Testis (tissue), 2 donors: ENCODE measurements at regions not wholly inside any gene's neighbourhood (a gene's known extent, or its start where the extent isn't known, plus 50 kb on each side); places are given as distances from the start of the nearest gene placed in this dataset.
"Not testable (repeated sequence)": the region's sequence is repeated elsewhere in the genome, so short reads cannot be mapped to it uniquely, and the experiment has no call there.

Experiments
- DNase-seq: peaks from one replicate; pipeline ENCODE4 v3.0.0-alpha.2; 2019
- H3K27ac ChIP-seq, 2 donors: fragments of 200-600 bp; sonication (generic); one replicate each; pipeline ENCODE4 v1.5.1; 2019
- H3K27me3 ChIP-seq: fragments of 200-600 bp; sonication (generic); one replicate; pipeline ENCODE4 v1.5.1; 2019
- H3K36me3 ChIP-seq: fragments of 200-600 bp; sonication (generic); one replicate; pipeline ENCODE4 v1.5.1; 2017; ENCODE audit warnings: low read depth; ENCODE audit errors: missing control alignments
- H3K4me1 ChIP-seq: fragments of 200-600 bp; sonication (generic); one replicate; pipeline ENCODE4 v1.5.1; 2019
- H3K4me3 ChIP-seq, 2 donors: fragments of 200-600 bp; sonication (generic); one replicate each; pipeline ENCODE4 v1.5.1; 2017 to 2019
- H3K9me3 ChIP-seq: fragments of 200-600 bp; sonication (generic); one replicate; pipeline ENCODE4 v1.5.1; 2017
- WGBS, 2 donors: methylation state at CpG; one replicate each; pipeline ENCODE4 v1.1.5; 2018; 5-methylcytosine and 5-hydroxymethylcytosine counted together
- intact Hi-C: fragments of 100-400 bp; cut with DNase I; formaldehyde crosslinking; loops from one replicate; pipeline ENCODE4 v1.15.1; 2023; ENCODE audit warnings: low total_unique reads

DNA sequence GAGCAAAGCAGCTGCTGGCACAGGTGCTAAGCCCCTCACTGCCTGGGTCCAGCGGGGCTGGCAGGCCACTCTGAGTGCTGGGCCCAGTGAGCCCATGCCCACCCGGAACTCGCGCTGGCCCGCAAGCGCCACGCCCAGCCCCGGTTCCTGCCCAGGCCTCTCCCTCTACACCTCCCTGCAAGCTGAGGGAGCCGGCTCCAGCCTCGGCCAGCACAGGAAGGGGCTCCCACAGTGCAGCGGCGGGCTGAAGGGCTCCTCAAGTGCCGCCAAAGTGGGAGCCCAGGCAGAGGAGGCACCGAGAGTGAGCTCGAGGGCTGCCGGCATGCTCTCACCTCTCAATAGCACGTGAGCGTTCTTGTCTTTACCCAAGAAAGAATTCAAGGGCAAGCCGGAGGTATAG is 219.5 kb upstream of the FRG2C start:
- intact Hi-C loops, H3K4me1 ChIP-seq, H3K9me3 ChIP-seq, H3K27me3 ChIP-seq, H3K4me3 ChIP-seq, H3K27ac ChIP-seq, DNase-seq, H3K36me3 ChIP-seq: not testable (repeated sequence)
- WGBS, 2 donors, result 81 to 87% methylated on average over 10 of the region's 19 CpGs

DNA sequence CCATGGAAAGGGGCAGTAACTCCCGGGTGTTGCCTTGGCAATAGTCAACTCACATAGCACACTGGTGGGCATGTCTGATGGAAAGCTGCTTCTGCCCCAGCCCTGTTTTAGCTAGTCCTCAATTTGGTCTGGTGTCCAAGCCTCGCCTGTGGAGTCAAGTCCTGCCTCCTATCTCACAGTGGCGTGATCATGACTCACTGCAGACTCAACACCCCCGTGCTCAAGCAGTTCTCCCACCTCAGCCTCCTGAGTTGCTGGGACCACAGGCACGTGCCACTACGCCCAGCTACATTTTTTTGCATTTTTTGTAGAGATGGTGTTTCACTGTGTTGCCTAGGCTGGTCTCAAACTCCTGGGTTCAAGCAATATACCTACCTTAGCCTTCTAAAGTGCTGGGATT is 218.9 kb upstream of the FRG2C start:
- H3K9me3 ChIP-seq, H3K27ac ChIP-seq, H3K36me3 ChIP-seq, H3K4me3 ChIP-seq, DNase-seq, intact Hi-C loops, H3K27me3 ChIP-seq, H3K4me1 ChIP-seq: not testable (repeated sequence)
- WGBS, 2 donors, result 79 to 81% methylated on average over 6 of the region's 6 CpGs

DNA sequence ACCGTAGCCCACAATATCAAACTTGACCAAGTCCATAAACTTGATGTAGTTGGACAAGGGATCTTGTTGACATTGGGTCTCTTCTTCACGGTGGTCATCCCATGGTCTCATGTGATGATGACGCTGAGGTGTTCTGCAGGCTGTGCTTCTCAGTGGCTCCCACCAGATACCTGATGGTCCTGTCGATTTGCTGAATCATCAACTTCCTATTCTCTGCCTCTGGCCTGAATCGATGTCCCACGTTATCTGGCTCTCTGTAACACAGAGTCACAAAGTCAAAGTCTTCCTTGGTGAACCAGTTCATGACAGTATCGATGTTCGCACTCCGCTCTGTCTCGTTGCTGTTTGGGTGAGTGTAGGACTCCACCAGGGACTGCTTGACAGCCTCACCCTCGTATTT is 217.2 kb upstream of the FRG2C start:
- H3K4me3 ChIP-seq, H3K4me1 ChIP-seq, intact Hi-C loops, H3K9me3 ChIP-seq, H3K27me3 ChIP-seq, H3K27ac ChIP-seq, H3K36me3 ChIP-seq, DNase-seq: not testable (repeated sequence)
- WGBS, 2 donors, result 85 to 87% methylated on average over 11 of the region's 11 CpGs

DNA sequence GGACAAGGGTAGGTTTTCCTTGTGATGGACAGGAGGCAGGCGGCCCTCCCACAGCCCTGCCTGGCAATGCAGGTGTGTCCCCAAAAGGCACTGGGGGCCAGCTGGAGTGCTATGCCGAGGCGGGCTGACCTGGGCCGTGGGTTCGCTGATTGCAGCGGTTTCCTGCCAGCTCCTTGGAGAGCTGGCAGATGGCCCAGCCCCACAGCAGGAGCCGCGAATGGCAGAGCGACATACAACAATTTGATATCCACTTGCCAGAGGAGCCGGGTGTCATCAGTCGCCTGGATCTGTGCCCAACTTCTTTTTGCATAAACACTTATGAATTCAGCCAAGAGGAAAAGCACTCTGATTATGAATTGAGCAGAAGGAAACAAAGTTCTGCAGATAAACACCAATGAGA is 210.8 kb upstream of the FRG2C start:
- 22 to 27% methylated on average over 8 to 11 of the region's 11 CpGs for WGBS, 2 donors
- H3K27me3 ChIP-seq, H3K4me1 ChIP-seq, H3K4me3 ChIP-seq, H3K27ac ChIP-seq, H3K9me3 ChIP-seq, intact Hi-C loops, H3K36me3 ChIP-seq: not testable (repeated sequence)
- peak; percentile 36 for DNase-seq

DNA sequence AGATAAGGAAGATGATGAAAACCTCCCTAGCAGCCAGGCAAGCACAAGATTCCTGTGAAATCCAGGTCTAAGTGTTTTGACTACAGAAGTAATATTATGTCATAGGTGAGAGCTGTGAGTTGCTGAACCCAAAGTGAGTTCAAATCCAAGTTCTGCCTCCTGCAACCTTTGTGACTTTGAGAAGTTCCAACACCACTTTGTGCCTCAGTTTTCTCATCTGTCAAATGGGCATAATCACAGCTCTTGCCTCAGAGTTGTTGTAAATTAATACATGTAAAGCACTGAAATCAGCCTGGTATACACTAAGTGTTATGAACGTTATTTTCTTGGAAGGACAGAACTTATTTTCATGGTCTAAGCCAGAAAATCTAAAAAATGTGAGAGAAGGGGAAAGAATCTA is 210.3 kb upstream of the FRG2C start:
- H3K4me1 ChIP-seq, H3K27ac ChIP-seq, H3K4me3 ChIP-seq, H3K27me3 ChIP-seq, intact Hi-C loops, H3K36me3 ChIP-seq, DNase-seq, H3K9me3 ChIP-seq: not testable (repeated sequence)
- 63 to 86% methylated on average over 1 of the region's 1 CpG for WGBS, 2 donors

DNA sequence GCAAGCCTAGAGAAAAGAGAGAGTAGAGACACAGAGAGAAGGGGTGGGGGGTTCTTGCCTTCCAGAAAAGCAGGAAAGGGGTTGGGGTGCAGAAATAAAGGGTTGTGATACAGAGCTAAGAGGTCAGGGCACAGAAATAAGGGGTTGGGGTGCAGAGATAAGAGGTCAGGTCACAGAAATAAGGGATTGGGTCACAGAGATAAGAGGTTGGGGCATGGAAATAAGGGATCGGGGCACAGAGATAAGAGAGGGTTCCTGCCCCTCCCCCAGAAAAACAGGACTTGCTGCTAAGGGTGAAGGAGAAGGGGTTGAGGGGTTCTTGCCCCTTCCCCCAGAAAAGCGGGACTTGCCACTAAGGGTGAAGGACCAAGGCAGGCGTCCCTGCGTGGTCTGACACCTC is 189.6 kb upstream of the FRG2C start:
- H3K9me3 ChIP-seq, H3K27ac ChIP-seq, H3K36me3 ChIP-seq, H3K4me3 ChIP-seq, H3K4me1 ChIP-seq, intact Hi-C loops, DNase-seq, H3K27me3 ChIP-seq: not testable (repeated sequence)
- 86 to 92% methylated on average over 4 of the region's 4 CpGs for WGBS, 2 donors

DNA sequence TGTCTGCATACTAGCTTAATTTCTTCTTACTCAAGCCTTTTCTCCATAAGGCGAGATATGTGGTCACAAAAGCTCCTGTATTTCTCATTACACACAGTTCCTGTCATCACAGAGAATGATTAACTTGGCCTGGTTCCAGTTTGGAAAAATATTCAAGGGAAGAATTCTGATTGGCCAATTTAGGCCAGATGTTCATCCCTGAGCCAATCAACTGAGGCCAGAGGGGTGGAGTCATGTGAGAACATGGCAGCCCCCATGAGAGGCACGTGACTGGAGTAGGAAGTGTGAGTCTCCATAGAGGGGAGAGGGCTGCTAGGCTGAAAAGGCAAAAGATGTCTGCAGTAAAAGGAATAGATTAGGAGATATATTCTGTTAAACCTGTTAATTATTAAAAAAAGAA is 167.5 kb upstream of the FRG2C start:
- H3K27ac ChIP-seq, DNase-seq, H3K9me3 ChIP-seq, H3K4me1 ChIP-seq, H3K27me3 ChIP-seq, H3K4me3 ChIP-seq, intact Hi-C loops, H3K36me3 ChIP-seq: not testable (repeated sequence)
- WGBS, 2 donors, result 78 to 88% methylated on average over 2 of the region's 2 CpGs

DNA sequence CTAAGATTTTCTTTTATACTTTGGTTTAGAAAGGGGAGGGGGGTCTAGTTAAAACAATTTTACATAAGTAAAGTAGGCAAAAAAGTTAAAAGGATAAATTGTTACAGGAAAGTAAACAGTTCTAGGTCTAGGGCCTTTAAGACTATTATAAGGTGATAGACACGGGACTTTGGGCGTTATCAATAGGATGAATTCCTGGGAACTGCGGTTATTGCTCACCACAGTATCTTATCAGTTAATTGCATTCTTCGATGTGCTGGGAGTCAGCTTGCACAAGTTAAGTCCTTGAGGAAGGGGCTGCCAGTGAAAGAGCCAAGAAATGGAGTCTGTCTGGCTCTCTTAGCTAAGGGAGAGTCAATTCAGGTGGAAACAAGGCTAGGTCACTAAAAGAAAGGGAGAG is 163.8 kb upstream of the FRG2C start:
- H3K27me3 ChIP-seq, H3K36me3 ChIP-seq, H3K4me1 ChIP-seq, H3K4me3 ChIP-seq, H3K27ac ChIP-seq, intact Hi-C loops, H3K9me3 ChIP-seq, DNase-seq: not testable (repeated sequence)
- WGBS, 2 donors, result 46 to 47% methylated on average over 4 of the region's 4 CpGs

DNA sequence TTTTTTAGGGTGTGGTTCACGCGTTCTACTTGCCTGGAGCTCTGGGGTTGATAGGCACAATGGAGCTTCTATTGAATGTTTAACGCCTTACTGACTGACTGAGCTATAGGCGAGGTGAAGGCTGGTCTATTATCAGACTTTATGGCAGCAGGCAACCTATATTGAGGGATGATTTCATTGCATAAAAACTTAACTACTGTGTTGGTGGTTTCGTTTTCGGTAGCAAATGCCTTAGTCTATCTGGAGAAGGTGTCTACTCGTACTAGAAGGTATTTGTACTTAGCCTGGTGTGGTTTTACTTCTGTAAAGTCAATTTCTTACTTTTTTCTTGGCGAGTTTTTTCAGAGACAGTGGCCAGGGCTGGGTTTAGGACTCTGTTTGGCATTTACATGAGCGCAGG is 162.0 kb upstream of the FRG2C start:
- intact Hi-C loops, H3K4me1 ChIP-seq, H3K27me3 ChIP-seq, H3K36me3 ChIP-seq, H3K9me3 ChIP-seq, DNase-seq, H3K4me3 ChIP-seq, H3K27ac ChIP-seq: not testable (repeated sequence)
- 65 to 82% methylated on average over 9 of the region's 9 CpGs for WGBS, 2 donors

DNA sequence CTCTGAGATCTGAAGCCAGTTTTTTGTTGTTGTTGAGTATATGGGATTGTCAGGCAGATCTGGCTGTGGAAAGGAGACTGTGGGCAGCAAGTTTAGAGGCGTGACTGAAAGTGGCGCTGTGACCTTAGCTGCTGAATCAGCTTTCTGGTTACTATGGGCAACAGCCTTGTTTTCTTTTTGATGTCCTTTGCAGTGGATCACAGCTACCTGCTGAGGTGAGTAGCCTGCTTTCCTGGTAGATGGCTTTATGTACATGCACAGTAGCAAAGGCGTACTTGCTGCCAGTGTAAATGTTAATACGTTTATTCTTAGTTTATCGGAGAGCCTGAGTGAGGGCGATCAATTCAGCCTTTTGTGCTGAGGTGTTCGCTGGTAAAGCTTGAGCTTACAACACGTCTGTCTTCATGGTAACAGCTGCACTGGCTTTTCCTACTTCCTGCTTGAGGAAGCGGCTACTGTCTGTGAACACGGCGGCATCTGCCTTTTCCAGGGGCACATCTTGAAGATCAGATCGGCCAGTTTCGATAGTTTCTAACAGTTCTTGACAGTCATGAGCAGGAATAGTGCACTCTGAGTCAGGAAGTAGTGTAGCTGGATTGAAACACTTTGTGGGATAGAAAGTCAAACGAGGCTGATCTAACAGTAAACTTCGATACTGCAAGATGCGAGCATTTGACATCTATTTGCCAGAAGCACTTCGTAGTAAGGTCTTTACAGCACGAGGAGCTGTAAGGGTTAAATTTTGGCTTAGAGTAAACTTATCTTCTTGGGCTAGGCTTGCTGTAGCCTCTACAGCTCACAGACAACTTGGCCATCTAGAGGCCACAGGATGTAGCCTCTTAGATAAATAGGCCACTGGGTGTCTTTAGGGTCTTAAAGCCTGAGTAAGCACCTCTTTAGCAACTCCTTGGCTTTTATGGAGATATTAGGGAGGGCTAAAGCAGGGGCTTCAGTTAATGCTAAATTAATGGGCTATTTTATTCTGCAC is 161.1 kb upstream of the FRG2C start:
- H3K27ac ChIP-seq, H3K27me3 ChIP-seq, H3K36me3 ChIP-seq, H3K4me1 ChIP-seq, intact Hi-C loops, H3K9me3 ChIP-seq, H3K4me3 ChIP-seq, DNase-seq: not testable (repeated sequence)
- WGBS, 2 donors, result 38 to 43% methylated on average over 18 of the region's 18 CpGs
